GM12864 (cell line): ENCODE measurements at regions not wholly inside any gene's neighbourhood (a gene's known extent, or its start where the extent isn't known, plus 50 kb on each side); places are given as distances from the start of the nearest gene placed in this dataset.

ENCODE experiments used
- DNase-seq: peaks from one replicate; pipeline ENCODE4 v3.0.0-alpha.2; 2011; ENCODE audit warnings: low read depth
- H3K4me3 ChIP-seq: 2 replicates; pipeline ENCODE4 v1.5.1; 2011; ENCODE audit warnings: mild to moderate bottlenecking, low read depth, low read length, control low read depth
- CTCF ChIP-seq: IDR thresholded peaks from 2 replicates; pipeline ENCODE4 v1.5.1; 2011; ENCODE audit warnings: low read depth, mild to moderate bottlenecking, moderate library complexity, low read length, control low read depth, inconsistent platforms; ENCODE audit errors: missing control alignments

- no peak for DNase-seq
- TF ChIP-seq CTCF: no peak
- H3K4me3 ChIP-seq: no peak overlapping the region
These were observed 326.4 kb downstream of the EIPR1 start for GRCh38 chr2:3051266-3051665.

- H3K4me3 ChIP-seq: no peak overlapping the region
- TF ChIP-seq CTCF: no peak
- no peak for DNase-seq
These were observed 331.3 kb downstream of the EIPR1 start for GRCh38 chr2:3046170-3046865.

GRCh38 chr2:3045318-3045921 lies 332.2 kb downstream of the EIPR1 start:
- no peak for TF ChIP-seq CTCF
- no peak for DNase-seq
- no peak overlapping the region for H3K4me3 ChIP-seq

GRCh38 chr2:3044587-3045317 lies 332.9 kb downstream of the EIPR1 start:
- no peak overlapping the region for H3K4me3 ChIP-seq
- no peak for TF ChIP-seq CTCF
- DNase-seq: no peak

GRCh38 chr2:3043726-3044125 lies 333.9 kb downstream of the EIPR1 start:
- DNase-seq: no peak
- H3K4me3 ChIP-seq: no peak overlapping the region
- TF ChIP-seq CTCF: no peak

- no peak for DNase-seq
- TF ChIP-seq CTCF: no peak
- no peak overlapping the region for H3K4me3 ChIP-seq
These were observed 334.7 kb downstream of the EIPR1 start for GRCh38 chr2:3042601-3043585.
